COLO668 (cell line): ENCODE measurements at regions not wholly inside any gene's neighbourhood (a gene's known extent, or its start where the extent isn't known, plus 50 kb on each side); places are given as distances from the start of the nearest gene placed in this dataset.
"Not testable (repeated sequence)": the region's sequence is repeated elsewhere in the genome, so short reads cannot be mapped to it uniquely, and the experiment has no call there.

Experiments used
- DNase-seq: peaks from one replicate; lab custom pipeline; 2025; ENCODE audit not compliant: unreplicated experiment; lab: John Stamatoyannopoulos, UW

DNA sequence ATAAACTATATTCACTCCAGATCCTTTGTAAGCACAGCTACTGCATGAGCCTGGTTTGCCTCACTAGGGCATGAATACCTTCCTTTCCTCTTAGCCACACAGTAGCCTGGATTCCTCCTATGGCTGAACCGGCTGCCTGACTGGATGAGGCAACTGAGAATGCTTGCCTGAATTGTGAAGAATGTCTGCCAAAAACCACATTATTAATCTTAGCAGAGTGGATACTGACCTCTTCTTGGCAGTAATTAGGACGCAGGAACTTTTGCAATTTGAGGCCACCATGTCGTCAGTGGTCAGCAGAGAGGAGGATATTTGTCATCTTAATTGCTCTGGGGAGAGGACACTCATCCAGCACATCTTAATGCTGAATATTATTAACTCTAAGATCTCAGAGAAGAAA, 651.8 kb upstream of the GOT2 start:
- DNase-seq, result no peak

DNA sequence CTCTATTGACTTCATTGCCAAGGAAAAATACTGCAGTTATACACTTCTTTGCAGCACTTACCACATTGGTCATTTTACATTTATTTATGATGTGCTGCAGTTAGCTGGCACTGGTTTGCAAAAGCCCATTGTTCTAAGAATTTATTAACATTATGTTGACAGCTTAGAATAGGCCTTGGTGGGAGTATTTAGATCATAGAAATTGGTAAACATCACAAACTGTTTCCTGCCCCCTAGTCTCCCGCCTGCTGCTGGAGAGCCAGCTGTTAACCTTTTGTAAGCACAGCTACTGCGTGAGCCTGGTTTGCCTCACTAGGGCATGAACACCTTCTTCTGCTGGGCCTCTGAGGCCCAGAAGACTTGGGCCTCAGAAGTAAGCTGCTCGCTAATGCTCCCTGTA, 651.4 kb upstream of the GOT2 start:
- DNase-seq, result no peak

DNA sequence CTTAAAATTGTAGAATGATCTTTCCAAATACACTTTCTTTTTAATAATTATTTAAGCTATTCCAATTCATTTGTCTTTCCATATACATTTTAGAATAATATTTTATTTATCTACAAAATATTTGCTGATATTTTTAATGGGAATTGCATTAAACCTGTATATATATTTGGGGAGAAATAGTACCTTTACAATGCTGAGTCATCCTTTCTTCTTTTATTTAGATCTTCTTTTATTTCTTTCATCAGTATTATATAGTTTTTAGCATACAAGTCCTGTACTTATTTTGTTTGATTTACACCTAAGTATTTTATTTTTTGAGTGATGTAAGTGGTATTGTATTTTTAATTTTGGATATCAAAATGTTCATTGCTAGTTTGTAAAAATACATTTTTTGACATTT, 639.5 kb upstream of the GOT2 start:
- DNase-seq, result no peak

DNA sequence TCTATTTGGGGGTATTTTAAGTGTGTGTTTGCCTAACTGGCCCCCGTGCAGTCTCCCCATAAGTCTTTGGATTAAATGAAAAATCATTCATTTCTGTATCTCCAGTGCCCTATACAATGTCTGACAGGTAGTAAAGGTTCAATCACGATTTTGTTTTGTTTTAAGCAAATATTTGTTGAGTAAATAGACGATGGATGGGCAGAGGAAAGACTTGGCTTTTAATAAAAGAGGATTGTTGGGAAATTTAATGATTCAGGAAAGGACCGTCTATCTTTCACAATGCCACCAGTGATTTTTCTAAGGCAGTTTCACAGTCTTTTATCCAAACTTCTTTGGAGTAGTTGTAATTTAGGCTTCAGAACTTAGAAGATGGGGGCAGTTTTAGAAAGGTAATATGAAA, 636.6 kb upstream of the GOT2 start:
- no peak for DNase-seq

DNA sequence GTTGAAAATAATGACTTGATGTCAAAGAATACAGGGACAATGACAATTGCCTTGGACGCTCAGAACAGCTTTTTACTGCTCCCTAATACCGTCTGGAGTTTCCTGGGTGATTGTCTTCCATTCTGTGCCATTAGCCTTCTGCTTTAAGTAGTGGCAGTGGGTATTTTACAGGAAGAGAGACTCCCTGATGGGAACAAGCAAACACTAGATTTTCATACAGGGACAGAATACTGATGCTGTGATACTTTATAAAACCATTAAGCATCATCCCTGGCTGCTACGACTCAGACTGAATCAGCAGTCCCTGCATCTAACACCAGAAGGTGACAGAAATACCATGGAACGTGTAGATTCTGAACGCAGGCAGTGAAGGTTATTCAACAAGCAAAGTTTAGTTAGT, 635.4 kb upstream of the GOT2 start:
- DNase-seq, result no peak

DNA sequence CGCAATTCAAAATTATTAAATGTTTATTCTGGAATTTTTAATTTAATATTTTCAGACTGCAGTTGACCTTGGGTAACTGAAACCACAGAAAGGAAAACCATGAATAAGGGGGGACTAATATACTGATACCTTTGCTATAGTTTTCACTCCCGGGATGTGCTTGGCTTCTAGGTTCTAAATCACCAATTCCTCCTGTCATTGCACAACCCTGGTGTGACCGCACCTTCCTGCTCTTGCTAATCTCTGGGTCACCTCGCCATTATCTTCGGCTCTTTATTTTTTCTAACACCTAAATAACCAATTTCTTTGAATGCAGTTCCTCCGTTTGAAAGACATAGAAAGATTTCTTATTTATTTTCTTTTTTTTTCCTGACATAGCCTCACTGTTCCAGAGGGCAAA, 634.5 kb upstream of the GOT2 start:
- DNase-seq, result no peak

DNA sequence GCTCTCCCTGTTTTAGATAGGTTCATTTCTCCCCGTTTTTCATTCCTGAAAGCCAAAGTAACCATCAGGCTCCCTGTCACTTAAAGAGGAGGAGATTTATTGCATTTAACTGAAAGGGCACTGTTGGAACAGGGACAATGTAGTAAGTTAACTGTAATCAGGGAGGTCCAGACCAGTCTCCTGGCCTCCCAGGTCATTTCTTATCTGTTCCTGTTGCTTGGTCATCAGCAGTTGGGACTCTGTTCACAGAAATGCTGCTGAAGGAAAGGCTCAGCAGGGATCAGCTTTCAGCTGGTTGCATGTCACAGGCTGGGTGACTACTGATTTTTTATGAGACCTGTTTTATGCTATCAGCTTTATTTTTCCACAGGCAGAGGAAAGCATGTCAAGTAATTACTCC, 622.6 kb upstream of the GOT2 start:
- DNase-seq, result no peak

DNA sequence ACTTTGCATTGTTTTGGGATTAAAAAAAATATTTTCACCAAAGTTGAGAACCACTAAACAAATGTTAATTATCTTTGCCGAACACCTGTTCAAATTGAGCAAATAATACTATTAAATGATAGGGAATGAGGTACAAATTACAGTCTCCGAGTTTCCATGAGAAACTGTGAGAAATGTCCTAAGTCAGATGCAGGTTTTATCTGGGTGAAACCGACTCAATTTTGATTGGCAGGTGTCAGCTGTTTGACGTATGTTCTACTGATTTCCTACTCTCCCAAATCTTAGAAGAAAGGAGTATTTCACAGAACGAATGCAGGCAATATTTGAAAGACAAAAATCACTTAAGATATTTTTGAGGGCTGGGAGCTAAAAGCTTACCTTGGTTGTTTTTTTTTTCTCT, 622.0 kb upstream of the GOT2 start:
- no peak for DNase-seq

DNA sequence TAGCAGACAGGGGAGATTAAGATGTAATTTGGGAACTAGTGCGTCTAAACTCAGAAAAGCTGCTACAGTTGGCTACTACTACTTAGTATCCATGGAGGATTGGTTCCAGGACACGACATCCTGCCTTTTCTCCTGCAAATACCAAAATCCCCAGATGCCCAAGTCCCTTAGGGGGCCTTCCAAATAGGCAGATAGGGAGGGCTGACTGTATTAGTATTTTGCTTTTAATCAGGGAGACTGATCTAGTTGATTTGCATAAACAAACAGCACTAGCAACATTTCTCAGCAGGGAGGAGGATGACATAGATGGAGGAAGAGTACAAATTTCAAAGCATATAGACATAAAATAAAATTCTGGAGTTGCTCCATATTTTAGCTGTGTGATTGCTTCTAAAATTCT, 621.6 kb upstream of the GOT2 start:
- DNase-seq, result no peak

DNA sequence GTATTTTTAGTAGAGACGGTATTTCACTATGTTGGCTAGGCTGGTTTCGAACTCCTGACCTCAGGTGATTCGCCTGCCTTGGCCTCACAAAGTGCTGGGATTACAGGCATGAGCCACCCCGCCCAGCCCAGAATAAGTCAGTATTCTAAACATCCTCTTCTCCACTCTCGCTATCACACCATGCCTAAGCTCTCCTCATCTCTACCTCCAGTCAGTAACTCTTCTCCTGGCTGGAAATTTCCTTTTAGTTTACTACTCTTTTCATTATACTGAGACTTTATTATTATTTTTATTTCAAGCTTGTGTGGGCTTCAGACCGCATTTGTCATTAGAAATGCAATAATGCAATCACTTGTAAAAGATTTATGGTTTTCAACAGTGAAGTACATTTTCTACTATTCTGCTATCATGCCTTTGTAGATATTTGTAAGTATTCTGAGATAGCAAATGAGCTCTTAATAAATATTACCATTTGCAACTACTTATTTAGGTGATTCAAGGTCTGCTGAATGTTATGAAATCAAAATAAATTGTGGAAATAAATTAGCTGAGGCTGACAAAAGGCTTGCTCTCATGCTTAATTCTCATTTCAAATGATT, 617.3 kb upstream of the GOT2 start:
- no peak for DNase-seq

DNA sequence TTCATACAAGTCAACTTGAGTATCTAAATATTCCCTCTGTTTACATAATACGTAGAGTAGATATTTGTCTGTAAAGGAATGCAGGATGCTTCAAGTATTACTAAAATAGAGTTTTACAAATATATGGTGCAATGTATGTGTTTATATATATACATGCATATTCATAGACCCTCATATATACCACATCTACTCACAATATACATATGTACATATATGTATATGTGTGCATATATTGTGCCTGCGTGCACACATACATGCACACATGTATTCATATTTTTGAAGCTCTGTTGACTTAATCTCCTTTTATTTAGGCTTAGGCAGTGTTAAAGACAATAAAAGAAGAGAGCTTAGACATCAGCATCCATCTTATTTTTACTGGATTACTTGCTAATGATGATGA, 616.6 kb upstream of the GOT2 start:
- no peak for DNase-seq

DNA sequence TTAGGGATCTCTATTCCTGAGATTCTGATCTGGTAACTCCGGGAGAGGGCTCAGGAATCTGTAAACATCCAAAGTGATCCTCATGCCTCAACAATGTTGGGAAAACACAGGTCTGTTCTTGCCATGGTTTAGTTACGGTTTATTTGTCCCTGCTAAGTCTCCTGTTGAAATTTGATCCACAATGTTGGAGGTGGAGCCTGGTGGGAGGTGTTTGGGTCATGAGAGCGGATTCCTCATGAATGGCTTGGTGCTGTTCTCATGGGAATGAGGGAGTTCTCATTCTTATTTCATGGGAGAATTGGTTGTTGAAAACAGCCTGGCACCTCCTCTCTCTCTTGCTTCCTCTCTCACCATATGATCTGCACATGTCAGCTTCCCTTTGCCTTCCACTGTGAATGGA, 608.6 kb upstream of the GOT2 start:
- no peak for DNase-seq

DNA sequence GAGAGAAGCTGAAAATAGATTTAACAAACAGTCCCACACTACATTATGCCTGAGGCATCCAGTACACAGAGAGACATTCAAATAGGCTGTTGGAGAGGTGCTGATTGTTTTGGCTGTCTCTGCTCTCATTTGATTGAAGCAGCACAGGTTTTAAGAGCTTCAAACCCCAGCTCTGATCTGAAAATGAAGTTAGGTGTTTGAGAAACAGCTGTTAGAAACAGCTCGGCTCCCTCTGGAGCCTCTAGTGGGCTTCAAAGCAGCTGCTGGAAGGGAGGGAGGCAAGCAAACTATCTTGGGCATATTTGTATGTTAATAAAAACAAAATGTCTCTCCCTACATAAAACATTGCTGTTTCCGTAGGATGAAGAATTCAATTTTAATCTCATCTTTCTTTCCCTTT, 607.3 kb upstream of the GOT2 start:
- no peak for DNase-seq

DNA sequence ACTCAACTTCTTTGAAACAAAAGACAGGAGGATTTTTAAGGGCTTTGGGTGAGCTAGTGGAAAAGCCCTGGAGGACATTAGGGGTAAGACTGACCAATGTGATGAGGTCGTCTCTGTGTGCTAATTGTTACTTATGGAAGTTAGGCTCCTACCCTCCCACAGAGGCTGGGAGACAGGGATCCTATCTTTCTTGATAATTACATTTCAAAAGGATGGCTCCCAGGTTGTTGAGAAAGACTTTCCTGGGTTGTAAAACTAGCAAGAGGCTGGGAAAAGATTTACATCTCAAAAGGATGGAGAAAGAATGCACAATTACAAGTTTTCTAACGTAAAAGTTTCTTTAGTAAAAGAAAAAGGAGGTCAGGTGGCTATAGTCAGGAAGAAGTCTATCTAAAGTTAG, 605.8 kb upstream of the GOT2 start:
- no peak for DNase-seq

DNA sequence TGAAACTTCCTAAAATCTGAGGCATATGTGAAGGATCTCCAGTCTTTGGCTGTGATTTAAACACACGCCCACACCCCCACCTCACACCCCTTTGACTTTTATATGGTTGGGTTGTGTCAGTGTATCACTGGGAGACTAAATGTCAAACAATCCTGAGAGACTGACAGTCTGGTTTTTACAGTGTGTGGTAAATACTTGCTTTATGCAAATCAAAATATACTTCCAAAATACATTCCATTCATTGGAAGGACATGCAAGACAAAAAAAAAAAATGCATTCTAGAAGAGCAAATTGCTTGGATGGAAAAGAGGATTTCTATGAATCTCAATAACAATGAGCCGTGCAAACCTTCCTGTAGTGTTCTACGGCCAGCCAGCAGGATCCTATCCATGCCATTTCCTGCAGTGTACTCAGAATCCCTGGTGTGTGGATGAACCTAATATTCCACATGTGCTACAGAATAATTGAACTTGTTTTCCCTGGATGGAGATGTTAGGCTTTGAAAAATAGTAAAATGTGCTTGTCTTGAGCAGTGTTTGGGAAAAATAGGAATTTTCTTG, 602.1 kb upstream of the GOT2 start:
- DNase-seq, result no peak

DNA sequence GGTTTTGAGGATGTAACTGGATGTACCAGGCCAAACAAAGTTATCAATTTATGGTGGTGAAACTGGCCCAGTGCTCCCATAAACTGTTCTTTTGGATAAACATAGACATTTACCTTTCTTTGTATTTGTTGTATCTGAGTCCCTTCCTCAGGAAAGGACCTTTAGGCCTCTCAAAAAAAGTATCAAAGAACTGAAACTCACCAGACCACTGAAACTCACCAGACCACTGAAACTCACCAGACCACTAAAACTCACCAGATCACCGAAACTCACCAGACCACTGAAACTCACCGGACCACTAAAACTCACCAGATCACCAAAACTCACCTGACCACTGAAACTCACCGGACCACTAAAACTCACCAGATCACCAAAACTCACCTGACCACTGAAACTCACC, 597.6 kb upstream of the GOT2 start:
- not testable (repeated sequence) for DNase-seq

DNA sequence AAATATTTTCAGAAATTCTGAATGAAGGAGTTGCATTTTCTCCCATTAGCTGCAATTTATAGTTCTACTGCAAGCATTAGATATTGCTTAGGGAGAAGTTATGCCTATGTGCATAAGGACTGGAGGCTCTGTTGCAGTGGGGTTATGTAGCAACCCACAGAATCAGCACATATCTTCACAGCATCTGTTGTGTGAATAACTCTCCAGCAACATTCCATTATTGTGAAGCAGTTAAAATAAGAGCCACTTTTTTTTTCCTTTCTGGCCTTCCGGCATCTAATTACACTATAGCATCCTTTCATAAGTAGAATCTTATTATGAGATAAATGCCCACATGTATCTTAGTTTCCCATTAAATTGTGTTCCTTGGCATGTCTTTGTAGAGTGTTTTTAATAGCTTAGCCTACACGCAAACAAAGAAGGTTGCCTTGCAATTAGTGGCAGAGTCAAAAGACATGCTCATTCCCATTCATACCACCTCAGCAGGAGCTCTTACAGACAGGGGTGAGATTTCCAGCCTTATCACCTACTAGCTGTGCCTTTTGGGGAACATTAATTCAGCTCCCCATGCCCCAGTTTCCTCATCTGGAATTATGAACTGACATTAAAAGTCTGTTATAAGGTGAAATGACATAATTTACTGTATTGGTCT, 596.0 kb upstream of the GOT2 start:
- no peak for DNase-seq

DNA sequence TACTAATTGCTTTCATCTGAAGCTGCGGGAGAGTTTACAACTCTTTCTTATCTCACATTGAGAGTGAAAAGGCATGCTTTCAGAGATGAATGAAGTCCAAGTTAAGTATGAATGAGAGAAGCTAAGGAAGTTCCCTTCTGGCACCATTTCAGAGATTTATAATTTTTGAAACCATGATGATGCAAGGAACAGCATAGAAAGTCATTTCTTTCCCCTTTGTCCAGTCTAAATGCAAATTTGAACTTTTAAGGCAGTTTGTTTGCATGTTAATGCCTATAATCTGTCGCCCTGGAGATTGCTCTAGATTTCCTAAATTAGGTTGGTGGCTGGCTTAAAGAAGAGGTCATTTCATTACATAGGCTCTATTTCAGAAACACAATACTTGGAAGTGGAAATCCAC, 594.8 kb upstream of the GOT2 start:
- DNase-seq, result no peak

DNA sequence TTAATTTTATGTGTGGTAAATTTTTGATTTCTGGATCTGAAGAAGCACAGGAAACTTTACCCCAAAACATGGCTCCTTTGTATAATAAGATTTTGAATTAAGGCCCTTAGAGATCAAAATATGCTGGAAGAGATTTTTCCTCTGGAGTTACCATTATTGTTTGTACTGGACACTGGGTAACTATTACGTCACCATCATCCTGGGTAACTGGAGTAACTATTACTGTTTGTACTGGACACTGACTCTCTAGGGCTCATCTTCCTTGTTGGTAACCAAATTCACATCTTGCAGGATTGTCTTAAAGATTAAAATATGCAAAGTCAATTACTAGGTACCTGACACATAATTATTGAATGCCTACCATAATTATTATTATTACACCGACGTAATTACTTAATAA, 593.8 kb upstream of the GOT2 start:
- DNase-seq, result no peak

DNA sequence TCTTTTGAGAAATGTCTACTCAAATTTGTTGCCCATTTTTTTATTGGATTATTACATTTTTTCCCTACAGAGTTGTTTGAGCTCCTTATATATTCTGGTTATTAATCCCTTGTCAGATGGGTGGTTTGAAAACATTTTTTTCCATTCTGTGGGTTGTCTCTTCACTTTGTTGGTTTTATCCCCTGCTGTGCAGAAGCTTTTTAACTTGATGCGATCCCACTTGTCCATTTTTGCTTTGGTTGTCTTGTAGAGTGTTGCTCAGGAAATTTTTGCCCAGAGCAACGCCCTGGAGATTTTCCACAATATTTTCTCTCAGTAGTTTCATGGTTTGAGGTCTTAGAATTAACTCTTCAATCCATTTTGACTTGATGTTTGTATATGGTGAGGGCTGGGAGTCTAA, 592.8 kb upstream of the GOT2 start:
- DNase-seq, result no peak

DNA sequence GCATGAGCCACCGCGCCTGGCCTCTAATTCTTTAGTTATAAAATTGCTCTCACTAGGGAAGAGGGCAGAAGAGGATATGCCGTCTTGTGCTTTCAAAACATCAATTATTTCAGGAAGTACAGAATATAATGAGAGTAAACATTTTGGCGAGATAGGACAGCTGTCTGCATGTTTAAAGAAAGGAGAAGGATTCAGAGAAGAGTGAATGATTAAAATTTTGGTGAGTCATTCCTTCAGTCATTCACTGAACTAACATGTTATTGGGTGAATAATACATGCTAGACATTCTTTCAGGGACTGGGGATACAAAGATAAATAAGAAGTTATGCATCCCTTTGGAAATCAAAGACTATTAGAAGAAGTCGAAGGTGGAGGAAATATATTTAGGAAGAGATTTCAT, 590.3 kb upstream of the GOT2 start:
- DNase-seq, result no peak

DNA sequence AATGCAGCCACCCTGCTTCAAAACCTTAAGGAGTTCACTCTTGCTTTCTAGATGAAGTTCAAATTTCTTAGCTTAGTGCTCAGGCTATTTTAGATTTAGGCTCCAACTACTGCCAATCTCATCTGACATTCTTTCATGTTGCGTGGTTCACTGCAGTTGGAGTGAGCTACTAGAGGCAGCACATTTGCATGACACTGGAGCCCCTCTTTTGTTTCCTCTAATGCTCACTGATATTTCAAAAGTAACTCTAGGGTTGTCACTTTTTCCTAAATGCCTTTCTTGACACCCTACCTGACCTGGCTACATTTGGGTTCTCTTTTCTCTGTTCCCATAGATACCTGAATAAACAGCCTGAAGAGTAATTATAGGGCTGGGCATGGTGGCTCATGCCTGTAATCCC, 586.5 kb upstream of the GOT2 start:
- DNase-seq, result no peak

DNA sequence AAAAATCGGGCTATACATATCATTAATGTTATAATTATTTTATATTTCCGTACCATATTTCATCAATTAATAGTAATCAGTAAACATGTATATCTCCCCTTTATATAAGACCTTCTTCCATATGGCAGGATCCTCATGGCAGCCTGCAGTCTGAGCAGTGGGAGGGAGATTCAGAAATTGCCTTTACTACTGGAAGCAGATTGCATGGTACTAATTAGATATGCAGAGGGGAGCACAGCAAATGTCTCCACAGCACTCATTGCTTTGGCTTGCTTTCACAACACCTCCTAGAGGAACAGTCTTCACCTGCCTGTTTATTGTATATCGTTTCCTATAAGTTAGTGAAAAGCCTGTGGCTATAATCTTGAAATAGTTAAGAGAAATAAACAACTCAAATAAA, 585.8 kb upstream of the GOT2 start:
- no peak for DNase-seq
